ENCODE measurements at regions not wholly inside any gene's neighbourhood (a gene's known extent, or its start where the extent isn't known, plus 50 kb on each side); places are given as distances from the start of the nearest gene placed in this dataset.

DNA sequence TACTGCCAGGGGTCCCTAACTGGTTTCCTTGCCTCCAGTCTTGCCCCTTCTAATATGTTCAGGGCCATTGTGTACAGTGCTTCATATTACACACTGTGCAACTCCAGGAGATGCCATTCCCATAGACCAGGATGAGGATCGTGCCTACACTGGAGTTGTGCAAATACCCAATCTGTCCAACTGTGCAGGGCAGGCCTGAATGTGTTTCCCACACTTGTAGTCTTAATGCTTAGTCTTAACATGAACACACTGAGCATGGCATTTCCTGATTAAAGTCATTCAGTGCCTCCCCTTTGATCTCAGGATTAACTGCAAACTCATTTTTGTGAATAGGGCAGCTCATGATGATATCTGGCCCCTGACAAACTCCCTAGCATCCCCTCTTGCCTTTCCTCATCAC is 165.5 kb downstream of the TTC8 start:
- intact Hi-C loops (cut with DNase I), result no loop called here
- Histone ChIP-seq H3K4me1 (no peaks in the 10 kb centered on the region), H3K27me3 (peaks cover 0 to 21% (median 0%) of the 10 kb centered on the region in 7 donors), H3K27ac (no peak overlapping the region), H3K9me3 (peaks cover 0 to 28% (median 0%) of the 10 kb centered on the region in 11 donors), H3K4me3 (no peak overlapping the region), H3K36me3 (no peaks in the 10 kb centered on the region)
- no peak for ATAC-seq
- 88 to 93% methylated on average over 1 of the region's 1 CpG for WGBS, 2 donors
- no peak for DNase-seq
- TF ChIP-seq, protein P1, sequence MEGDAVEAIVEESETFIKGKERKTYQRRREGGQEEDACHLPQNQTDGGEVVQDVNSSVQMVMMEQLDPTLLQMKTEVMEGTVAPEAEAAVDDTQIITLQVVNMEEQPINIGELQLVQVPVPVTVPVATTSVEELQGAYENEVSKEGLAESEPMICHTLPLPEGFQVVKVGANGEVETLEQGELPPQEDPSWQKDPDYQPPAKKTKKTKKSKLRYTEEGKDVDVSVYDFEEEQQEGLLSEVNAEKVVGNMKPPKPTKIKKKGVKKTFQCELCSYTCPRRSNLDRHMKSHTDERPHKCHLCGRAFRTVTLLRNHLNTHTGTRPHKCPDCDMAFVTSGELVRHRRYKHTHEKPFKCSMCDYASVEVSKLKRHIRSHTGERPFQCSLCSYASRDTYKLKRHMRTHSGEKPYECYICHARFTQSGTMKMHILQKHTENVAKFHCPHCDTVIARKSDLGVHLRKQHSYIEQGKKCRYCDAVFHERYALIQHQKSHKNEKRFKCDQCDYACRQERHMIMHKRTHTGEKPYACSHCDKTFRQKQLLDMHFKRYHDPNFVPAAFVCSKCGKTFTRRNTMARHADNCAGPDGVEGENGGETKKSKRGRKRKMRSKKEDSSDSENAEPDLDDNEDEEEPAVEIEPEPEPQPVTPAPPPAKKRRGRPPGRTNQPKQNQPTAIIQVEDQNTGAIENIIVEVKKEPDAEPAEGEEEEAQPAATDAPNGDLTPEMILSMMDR (IDR thresholded peaks at IDR 0.05), result no peak

DNA sequence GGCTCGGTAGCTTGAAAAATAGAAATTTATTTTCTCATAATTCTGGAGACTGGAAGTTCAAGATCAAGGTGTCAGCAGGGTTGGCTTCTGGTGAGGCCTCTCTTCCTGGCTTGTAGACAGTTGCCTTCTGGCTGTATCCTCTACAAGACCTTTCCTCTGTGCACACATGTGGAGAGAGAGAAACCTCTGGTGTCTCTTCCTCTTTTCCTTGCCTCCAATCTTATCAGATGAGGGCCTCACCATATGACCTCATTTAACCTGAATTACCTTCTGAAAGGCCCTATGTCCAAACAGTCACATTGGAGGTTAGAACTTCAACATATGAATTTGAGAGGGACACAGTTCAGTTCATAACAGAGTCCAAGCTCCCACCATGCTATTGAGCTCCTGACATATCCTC is 166.4 kb downstream of the TTC8 start:
- DNase-seq (no peak), ATAC-seq (no peak)
- Histone ChIP-seq H3K27me3 (peaks cover 0 to 21% (median 0%) of the 10 kb centered on the region in 7 donors), H3K36me3 (no peaks in the 10 kb centered on the region), H3K4me1 (no peaks in the 10 kb centered on the region), H3K9me3 (peaks cover 0 to 28% (median 0%) of the 10 kb centered on the region in 11 donors), H3K4me3 (no peak overlapping the region), H3K27ac (no peak overlapping the region)
- 79 to 87% methylated on average over 1 of the region's 1 CpG for WGBS, 2 donors
- intact Hi-C loops (cut with DNase I), result no loop called here
- TF ChIP-seq, protein P1 (IDR thresholded peaks at IDR 0.05), result no peak

DNA sequence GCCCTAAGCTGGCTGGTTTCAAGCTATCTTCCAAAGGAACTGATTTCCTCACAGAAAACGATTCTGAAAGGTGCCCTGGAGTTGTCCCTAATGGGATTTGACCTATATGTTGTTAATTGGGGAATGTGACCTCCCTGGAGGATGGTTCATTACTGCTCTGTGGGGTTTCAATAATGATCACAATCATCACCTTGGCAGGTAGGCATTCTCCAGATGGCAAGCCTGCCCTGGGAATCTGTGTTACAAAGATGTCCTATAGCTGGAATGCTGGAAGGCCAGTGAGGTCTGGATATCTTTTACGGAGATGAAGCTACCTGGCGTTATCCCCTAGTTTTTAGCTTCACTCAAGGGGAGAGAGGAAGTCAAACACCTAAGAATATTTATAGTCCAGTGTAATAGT is 167.6 kb downstream of the TTC8 start:
- Histone ChIP-seq H3K27me3 (peaks cover 0 to 21% (median 0%) of the 10 kb centered on the region in 7 donors), H3K4me3 (no peak overlapping the region), H3K4me1 (no peaks in the 10 kb centered on the region), H3K27ac (no peak overlapping the region), H3K36me3 (no peaks in the 10 kb centered on the region), H3K9me3 (peaks cover 0 to 28% (median 0%) of the 10 kb centered on the region in 11 donors)
- 57 to 64% methylated on average over 3 of the region's 3 CpGs for WGBS, 2 donors
- intact Hi-C loops (cut with DNase I), result no loop called here
- no peak for DNase-seq
- TF ChIP-seq, protein P1 (IDR thresholded peaks at IDR 0.05), result no peak
- ATAC-seq, result no peak

DNA sequence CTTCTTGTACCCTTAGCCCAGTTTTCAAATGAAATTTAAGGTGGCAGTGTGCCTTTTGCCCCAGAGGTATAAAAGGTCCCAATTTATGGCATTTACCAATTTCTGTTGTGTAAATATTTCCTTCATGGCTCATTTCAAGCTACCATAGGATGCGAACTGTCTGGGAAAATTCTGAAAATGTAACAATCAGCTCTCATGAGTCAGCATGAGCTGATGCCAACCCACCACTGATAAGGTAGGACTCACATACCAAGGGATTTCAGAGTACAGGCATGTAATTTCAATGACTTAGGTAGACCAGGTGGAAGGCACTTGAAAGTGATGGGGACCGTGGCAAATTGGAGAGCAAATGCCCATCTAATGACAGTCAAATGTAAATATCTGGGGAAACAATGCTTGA is 169.5 kb downstream of the TTC8 start:
- Histone ChIP-seq H3K36me3 (no peaks in the 10 kb centered on the region), H3K4me1 (no peaks in the 10 kb centered on the region), H3K27ac (no peak overlapping the region), H3K9me3 (peaks cover 0 to 14% (median 0%) of the 10 kb centered on the region in 11 donors), H3K27me3 (peaks cover 0 to 21% (median 0%) of the 10 kb centered on the region in 7 donors), H3K4me3 (no peak overlapping the region)
- no peak for ATAC-seq
- WGBS, 2 donors, result 80 to 82% methylated on average over 2 of the region's 2 CpGs
- no peak for DNase-seq
- intact Hi-C loops (cut with DNase I), result no loop called here
- TF ChIP-seq, protein P1 (IDR thresholded peaks at IDR 0.05), result no peak

Data from heart right ventricle (tissue), 16 donors.